Right lobe of liver (tissue), 6 donors: ENCODE measurements at regions not wholly inside any gene's neighbourhood (a gene's known extent, or its start where the extent isn't known, plus 50 kb on each side); places are given as distances from the start of the nearest gene placed in this dataset.

Experiments used
- ATAC-seq, 4 donors: fragments of 200-7000 bp; cut with Tn5 transposase; one replicate each; pipeline ENCODE4 v1.9.1; 2020; ENCODE audit warnings: mild to moderate bottlenecking in 4 of 4, moderate library complexity in 4 of 4
- DNase-seq, 3 donors: peaks; one replicate each; pipeline ENCODE4 v3.0.0-alpha.2; 2020
- H3K27ac ChIP-seq, 3 donors: fragments of 200-600 bp; one replicate each; pipeline ENCODE4 v1.8.0; 2022
- H3K27me3 ChIP-seq, 2 donors: fragments of 200-600 bp; one replicate each; pipeline ENCODE4 v1.8.0; 2022
- H3K36me3 ChIP-seq, 4 donors: fragments of 200-600 bp; sonication (generic) in 1 of 4; one replicate each; pipeline versions ENCODE4 v1.5.1 to v1.8.0; 2017 to 2022; ENCODE audit warnings: control low read depth in 1 of 4
- H3K4me1 ChIP-seq, 4 donors: fragments of 200-600 bp; sonication (generic) in 1 of 4; one replicate each; pipeline versions ENCODE4 v1.5.1 to v1.8.0; 2017 to 2022; ENCODE audit warnings: control low read depth in 1 of 4
- H3K4me3 ChIP-seq, 3 donors: fragments of 200-600 bp; one replicate each; pipeline ENCODE4 v1.8.0; 2022
- H3K9me3 ChIP-seq, 4 donors: fragments of 200-600 bp; sonication (generic) in 1 of 4; one replicate each; pipeline versions ENCODE4 v1.5.1 to v1.8.0; 2017 to 2022; ENCODE audit warnings: control low read depth in 1 of 4
- POLR2A ChIP-seq: fragments of 450-650 bp; IDR thresholded peaks from one replicate; pipeline ENCODE4 v1.6.1; 2017; ENCODE audit warnings: antibody characterized with exemption, mild to moderate bottlenecking
- WGBS: methylation state at CpG from one replicate; pipeline ENCODE4 v1.1.6; 2018; ENCODE audit warnings: low coverage, low lambda C conversion rate; ENCODE audit not compliant: insufficient coverage; ENCODE audit errors: missing lambda C conversion rate; 5-methylcytosine and 5-hydroxymethylcytosine counted together
- intact Hi-C, 2 donors: fragments of 100-400 bp; cut with DNase I; formaldehyde crosslinking; loops; one replicate each; pipeline versions ENCODE4 v1.11.2 to v1.14.1; 2022
- TF ChIP-seq, protein P1 (sequence below), 4 donors: fragments of 200-600 bp in 3 of 4; fragments of 450-650 bp in 1 of 4; IDR thresholded peaks; one replicate each; pipeline versions ENCODE4 v1.5.1 to v1.8.0; 2016 to 2022; ENCODE audit warnings: antibody characterized with exemption in 4 of 4, mild to moderate bottlenecking in 2 of 4
- donor health status: DM: no; HTN: yes; CAD: no.
- donor health status: DM: no; HTN: no; CAD: no.
- donor health status: DM: no; HTN: no; CAD: no.
- donor health status: DM: no; HTN: yes; CAD: no.
- donor health status: DM: no; HTN: yes; CAD: no.

DNA sequence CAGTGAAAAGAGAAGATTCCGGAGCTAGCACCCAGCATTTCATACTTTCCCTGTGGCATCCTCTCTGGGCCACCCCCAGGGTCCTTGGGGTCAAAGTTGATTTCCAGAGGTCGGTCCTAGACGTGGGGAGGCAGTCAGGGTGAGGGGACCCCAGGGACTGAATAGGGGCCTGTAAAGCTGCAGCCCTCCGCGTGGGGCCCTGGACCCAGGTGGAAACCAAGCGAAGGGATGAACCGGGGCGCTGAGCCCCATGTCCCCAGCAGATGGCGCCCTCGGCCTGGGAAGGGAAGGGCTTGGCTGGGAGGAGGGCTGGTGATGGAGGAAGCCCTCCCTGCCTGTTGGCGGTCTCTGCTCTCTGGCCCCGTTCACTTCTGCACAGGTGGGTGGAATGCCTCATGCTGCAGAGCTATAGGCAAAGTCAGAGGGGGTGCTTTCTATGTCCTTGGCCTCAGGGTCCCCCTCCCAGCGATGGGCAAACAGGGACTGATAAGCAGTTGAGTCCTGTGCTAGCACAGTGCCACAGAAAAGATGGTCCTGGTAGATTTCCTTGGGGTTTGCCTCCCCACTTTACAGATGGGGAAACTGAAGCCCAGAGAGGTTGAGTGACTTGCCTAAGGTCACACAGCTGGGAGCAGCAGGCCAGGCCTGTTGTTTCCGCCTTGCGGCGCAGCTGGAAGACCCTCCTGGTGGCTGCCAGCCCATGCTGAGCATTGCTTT, 163.4 kb upstream of the CIBAR2 start:
- no peaks in the 10 kb centered on the region for H3K9me3 ChIP-seq
- H3K27ac ChIP-seq = no peak overlapping the region
- peaks cover 0 to 9% (median 3%) of the 10 kb centered on the region in 4 donors for H3K4me1 ChIP-seq
- no peak overlapping the region for H3K4me3 ChIP-seq
- DNase-seq (peak; percentile 75 to 80 (median 77)), ATAC-seq (peak; percentile 75 to 84 (median 84))
- H3K27me3 ChIP-seq = no peaks in the 10 kb centered on the region
- TF ChIP-seq, protein P1, sequence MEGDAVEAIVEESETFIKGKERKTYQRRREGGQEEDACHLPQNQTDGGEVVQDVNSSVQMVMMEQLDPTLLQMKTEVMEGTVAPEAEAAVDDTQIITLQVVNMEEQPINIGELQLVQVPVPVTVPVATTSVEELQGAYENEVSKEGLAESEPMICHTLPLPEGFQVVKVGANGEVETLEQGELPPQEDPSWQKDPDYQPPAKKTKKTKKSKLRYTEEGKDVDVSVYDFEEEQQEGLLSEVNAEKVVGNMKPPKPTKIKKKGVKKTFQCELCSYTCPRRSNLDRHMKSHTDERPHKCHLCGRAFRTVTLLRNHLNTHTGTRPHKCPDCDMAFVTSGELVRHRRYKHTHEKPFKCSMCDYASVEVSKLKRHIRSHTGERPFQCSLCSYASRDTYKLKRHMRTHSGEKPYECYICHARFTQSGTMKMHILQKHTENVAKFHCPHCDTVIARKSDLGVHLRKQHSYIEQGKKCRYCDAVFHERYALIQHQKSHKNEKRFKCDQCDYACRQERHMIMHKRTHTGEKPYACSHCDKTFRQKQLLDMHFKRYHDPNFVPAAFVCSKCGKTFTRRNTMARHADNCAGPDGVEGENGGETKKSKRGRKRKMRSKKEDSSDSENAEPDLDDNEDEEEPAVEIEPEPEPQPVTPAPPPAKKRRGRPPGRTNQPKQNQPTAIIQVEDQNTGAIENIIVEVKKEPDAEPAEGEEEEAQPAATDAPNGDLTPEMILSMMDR (IDR thresholded peaks at IDR 0.05) = peak; percentile 88 to 92 (median 90)
- no peak for TF ChIP-seq POLR2A
- 0% methylated on average over 1 of the region's 16 CpGs for WGBS
- no peaks in the 10 kb centered on the region for H3K36me3 ChIP-seq
- intact Hi-C loops = loop anchor here in 1 of 2 donors (10.0 kb wide), 1 partner anchor 161 kb away; the partner anchor contains the start of gene CIBAR2

DNA sequence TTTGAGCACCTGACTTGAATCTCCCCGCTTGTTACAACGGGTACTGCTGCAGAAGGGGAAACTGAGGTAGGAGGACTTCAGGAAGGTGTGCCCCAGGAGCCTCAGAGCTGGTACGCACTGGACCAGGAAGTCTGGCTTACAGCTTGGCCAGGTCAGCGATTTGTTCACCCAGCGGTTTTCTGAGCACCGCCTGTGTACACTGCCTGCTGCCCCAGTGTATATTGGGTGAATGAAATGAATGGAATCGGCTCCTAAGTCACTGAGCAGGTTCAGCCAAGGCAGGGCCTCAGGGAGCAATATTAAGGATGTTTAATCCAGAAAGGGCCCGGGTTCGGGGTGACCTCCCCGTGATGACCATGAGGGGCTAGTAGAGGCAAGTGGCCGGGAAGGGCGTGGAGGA, 164.0 kb upstream of the CIBAR2 start:
- TF ChIP-seq, protein P1 (IDR thresholded peaks at IDR 0.05) = no peak
- no peak for TF ChIP-seq POLR2A
- H3K36me3 ChIP-seq = no peaks in the 10 kb centered on the region
- H3K27me3 ChIP-seq = no peaks in the 10 kb centered on the region
- WGBS = 77% methylated on average over 12 of the region's 12 CpGs
- H3K4me1 ChIP-seq = peaks cover 0 to 9% (median 3%) of the 10 kb centered on the region in 4 donors
- H3K4me3 ChIP-seq = no peak overlapping the region
- H3K27ac ChIP-seq = no peak overlapping the region
- DNase-seq (no peak), ATAC-seq (no peak)
- H3K9me3 ChIP-seq = no peaks in the 10 kb centered on the region
- intact Hi-C loops = loop anchor here in 1 of 2 donors (10.0 kb wide), 1 partner anchor 161 kb away; the partner anchor contains the start of gene CIBAR2

DNA sequence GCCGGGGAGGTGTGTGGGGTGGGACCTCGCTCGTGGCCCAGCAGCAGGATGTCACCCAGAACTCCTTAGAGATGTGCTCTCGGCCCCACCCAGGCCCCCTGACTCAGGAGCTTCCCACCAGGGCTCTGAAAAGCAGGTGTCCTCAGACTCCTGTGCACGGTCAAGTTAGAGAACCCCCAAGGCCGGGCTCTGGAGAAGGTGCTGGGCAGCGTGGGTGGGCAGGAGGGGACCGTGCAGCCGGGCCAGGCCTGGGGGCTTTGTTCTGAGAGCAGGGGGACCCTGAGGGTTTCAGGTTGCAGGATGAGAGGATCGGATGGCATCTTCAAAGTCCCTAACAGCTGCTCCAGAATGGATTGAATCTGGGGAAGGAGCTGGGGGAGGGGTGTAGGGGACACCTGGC, 164.4 kb upstream of the CIBAR2 start:
- H3K27me3 ChIP-seq = no peaks in the 10 kb centered on the region
- H3K4me3 ChIP-seq = no peak overlapping the region
- intact Hi-C loops = loop anchor here in 1 of 2 donors (10.0 kb wide), 1 partner anchor 162 kb away; the partner anchor contains the start of gene CIBAR2
- WGBS = 100% methylated on average over 2 of the region's 10 CpGs
- ATAC-seq (no peak), DNase-seq (no peak)
- TF ChIP-seq, protein P1 (IDR thresholded peaks at IDR 0.05) = no peak
- TF ChIP-seq POLR2A = no peak
- peaks cover 0 to 9% (median 3%) of the 10 kb centered on the region in 4 donors for H3K4me1 ChIP-seq
- H3K9me3 ChIP-seq = no peaks in the 10 kb centered on the region
- H3K36me3 ChIP-seq = no peaks in the 10 kb centered on the region
- no peak overlapping the region for H3K27ac ChIP-seq

DNA sequence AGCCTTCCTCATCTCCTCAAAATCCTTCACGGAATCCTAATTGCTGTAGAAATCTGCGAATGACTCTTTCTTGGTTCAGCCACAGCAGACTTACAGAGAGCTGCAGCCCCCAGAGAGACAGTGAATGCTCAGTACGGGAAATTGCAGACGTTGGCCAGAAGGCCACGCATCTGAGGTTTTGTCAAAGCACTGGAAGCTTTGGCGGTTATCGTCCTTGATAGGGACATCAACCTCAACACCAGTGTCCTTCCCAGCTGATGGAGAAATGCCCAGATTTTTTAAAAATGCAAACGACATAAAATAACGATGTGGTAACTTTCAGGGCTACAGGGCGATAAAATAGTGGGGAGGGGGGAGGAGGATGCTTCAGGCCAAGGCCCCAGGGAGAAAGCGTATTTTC, 166.6 kb upstream of the CIBAR2 start:
- WGBS = 49% methylated on average over 11 of the region's 11 CpGs
- Histone ChIP-seq H3K27me3 (no peaks in the 10 kb centered on the region), H3K4me1 (peaks cover 0 to 9% (median 3%) of the 10 kb centered on the region in 4 donors), H3K36me3 (no peaks in the 10 kb centered on the region), H3K9me3 (no peaks in the 10 kb centered on the region), H3K27ac (no peak overlapping the region), H3K4me3 (no peak overlapping the region)
- TF ChIP-seq POLR2A = no peak
- TF ChIP-seq, protein P1 (IDR thresholded peaks at IDR 0.05) = no peak
- DNase-seq (no peak), ATAC-seq (no peak)
- intact Hi-C loops = loop anchor here in 1 of 2 donors (10.0 kb wide), 1 partner anchor 164 kb away; the partner anchor contains the start of gene CIBAR2
